Lower lobe of right lung (tissue), 2 donors: ENCODE measurements at regions not wholly inside any gene's neighbourhood (a gene's known extent, or its start where the extent isn't known, plus 50 kb on each side); places are given as distances from the start of the nearest gene placed in this dataset.

Source experiments
- ATAC-seq, 2 donors: fragments of 200-7000 bp; cut with Tn5 transposase; one replicate each; pipeline ENCODE4 v1.9.1; 2020 to 2022; ENCODE audit warnings: mild to moderate bottlenecking in 2 of 2, moderate library complexity in 2 of 2
- DNase-seq: peaks from one replicate; pipeline ENCODE4 v3.0.0-alpha.2; 2020
- H3K27ac ChIP-seq: fragments of 200-600 bp; one replicate; pipeline ENCODE4 v1.8.0; 2022
- H3K27me3 ChIP-seq: fragments of 200-600 bp; one replicate; pipeline ENCODE4 v1.8.0; 2022; ENCODE audit warnings: low read depth
- H3K36me3 ChIP-seq: fragments of 200-600 bp; one replicate; pipeline ENCODE4 v1.8.0; 2022; ENCODE audit warnings: mild to moderate bottlenecking
- H3K4me1 ChIP-seq: fragments of 200-600 bp; one replicate; pipeline ENCODE4 v1.8.0; 2022
- H3K4me3 ChIP-seq: fragments of 200-600 bp; one replicate; pipeline ENCODE4 v1.8.0; 2022; ENCODE audit warnings: mild to moderate bottlenecking
- H3K9me3 ChIP-seq: fragments of 200-600 bp; one replicate; pipeline ENCODE4 v1.8.0; 2022
- CTCF ChIP-seq: fragments of 200-600 bp; IDR thresholded peaks from one replicate; pipeline ENCODE4 v1.8.0; 2022; ENCODE audit warnings: antibody characterized with exemption, mild to moderate bottlenecking
- intact Hi-C: fragments of 100-400 bp; cut with DNase I; formaldehyde crosslinking; loops from one replicate; pipeline ENCODE4 v1.11.0; 2022
- donor health status: DM: no; HTN: yes; CAD: no; lungs with severe emphysema.

- intact Hi-C loops = no loop called here
- no peak for ATAC-seq
- no peaks in the 10 kb centered on the region for H3K36me3 ChIP-seq
Observed at GRCh38 chr7:15925608-15926007, 239.1 kb upstream of the MEOX2 start.

GRCh38 chr7:15924910-15925309 is 238.4 kb upstream of the MEOX2 start:
- DNase-seq (no peak), ATAC-seq (no peak)
- H3K36me3 ChIP-seq = no peaks in the 10 kb centered on the region
- no peaks in the 10 kb centered on the region for H3K27me3 ChIP-seq
- no peaks in the 10 kb centered on the region for H3K9me3 ChIP-seq
- no peak for TF ChIP-seq CTCF
- H3K4me3 ChIP-seq = no peak overlapping the region
- H3K4me1 ChIP-seq = no peaks in the 10 kb centered on the region
- H3K27ac ChIP-seq = no peak overlapping the region
- intact Hi-C loops = no loop called here

More at GRCh38 chr7:15925608-15926007, 239.1 kb upstream of the MEOX2 start:
- Histone ChIP-seq H3K27me3 (no peaks in the 10 kb centered on the region), H3K4me1 (no peaks in the 10 kb centered on the region), H3K9me3 (no peaks in the 10 kb centered on the region), H3K27ac (no peak overlapping the region), H3K4me3 (no peak overlapping the region)
- no peak for DNase-seq
- no peak for TF ChIP-seq CTCF

DNA sequence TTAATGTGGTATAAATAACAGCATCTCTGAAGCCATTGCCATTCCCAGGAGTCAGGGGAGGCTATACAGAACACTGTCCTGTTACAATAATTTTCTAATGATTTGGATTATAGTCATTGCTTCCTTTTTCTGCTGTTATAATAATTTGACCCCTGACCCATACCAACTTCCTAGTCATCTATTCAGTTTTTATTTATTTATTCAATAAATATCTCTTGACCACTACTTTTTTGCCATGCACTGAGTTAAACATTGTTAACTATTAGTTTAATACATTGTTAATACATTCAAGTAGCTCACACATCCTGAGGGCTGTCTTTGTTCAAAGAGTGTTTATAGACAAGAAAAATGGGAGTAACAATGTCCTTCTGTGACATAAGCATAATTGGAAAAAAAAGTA is 235.5 kb upstream of the MEOX2 start:
- H3K36me3 ChIP-seq = no peaks in the 10 kb centered on the region
- H3K27ac ChIP-seq = no peak overlapping the region
- ATAC-seq (no peak), DNase-seq (no peak)
- H3K27me3 ChIP-seq = no peaks in the 10 kb centered on the region
- H3K4me1 ChIP-seq = no peaks in the 10 kb centered on the region
- TF ChIP-seq CTCF = no peak
- H3K9me3 ChIP-seq = no peaks in the 10 kb centered on the region
- H3K4me3 ChIP-seq = no peak overlapping the region
- intact Hi-C loops = no loop called here

DNA sequence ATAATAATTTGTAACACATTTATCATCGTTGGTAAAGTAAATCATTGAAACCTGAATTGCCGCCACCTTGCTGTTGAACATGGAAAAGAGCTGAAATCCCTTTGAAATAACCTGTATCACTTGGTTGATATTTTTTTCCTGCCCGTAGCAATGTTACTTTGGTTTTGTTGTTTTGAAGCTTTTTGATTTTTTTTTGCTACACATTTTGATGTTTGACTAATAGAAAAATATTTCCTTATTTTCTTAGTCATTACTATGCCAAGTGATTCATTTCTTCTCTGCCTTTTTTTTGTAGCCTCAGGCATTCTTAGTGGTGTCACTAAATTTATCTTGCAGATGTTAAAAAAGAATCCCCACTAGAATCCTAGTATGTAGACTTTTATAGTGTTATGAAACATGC is 235.1 kb upstream of the MEOX2 start:
- Histone ChIP-seq H3K4me3 (no peak overlapping the region), H3K27me3 (no peaks in the 10 kb centered on the region), H3K27ac (no peak overlapping the region), H3K36me3 (no peaks in the 10 kb centered on the region), H3K9me3 (no peaks in the 10 kb centered on the region), H3K4me1 (no peaks in the 10 kb centered on the region)
- intact Hi-C loops = no loop called here
- DNase-seq = no peak
- TF ChIP-seq CTCF = no peak
- ATAC-seq = no peak

DNA sequence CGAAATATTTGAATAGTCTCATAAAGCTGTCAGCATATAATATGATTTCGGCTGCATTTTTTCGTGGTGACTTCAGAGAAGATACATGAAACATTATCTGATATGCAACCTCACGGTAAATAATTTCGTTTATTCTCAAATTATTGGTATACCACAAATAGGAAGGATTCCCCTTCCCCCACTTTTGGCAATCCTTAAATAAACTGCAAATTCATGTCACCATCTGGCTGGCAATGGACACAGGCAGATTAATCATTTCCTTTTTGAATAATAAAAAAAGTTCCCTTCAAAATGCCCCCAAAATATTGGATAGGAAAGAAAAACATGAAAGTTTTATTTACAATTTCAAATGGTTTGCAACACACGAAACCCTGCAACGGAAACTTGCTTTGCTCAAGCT is 234.5 kb upstream of the MEOX2 start:
- Histone ChIP-seq H3K4me3 (no peak overlapping the region), H3K4me1 (no peaks in the 10 kb centered on the region), H3K36me3 (no peaks in the 10 kb centered on the region), H3K27me3 (no peaks in the 10 kb centered on the region), H3K9me3 (no peaks in the 10 kb centered on the region), H3K27ac (no peak overlapping the region)
- intact Hi-C loops = no loop called here
- DNase-seq (no peak), ATAC-seq (no peak)
- no peak for TF ChIP-seq CTCF
